Spleen (tissue), 7 donors: ENCODE measurements at regions not wholly inside any gene's neighbourhood (a gene's known extent, or its start where the extent isn't known, plus 50 kb on each side); places are given as distances from the start of the nearest gene placed in this dataset.

Experiments used
- CTCF ChIP-seq, 11 experiments: fragments of 200-600 bp in 7 of 11; fragments of 450-650 bp in 4 of 11; sonication (generic) in 4 of 11; IDR thresholded peaks in 8 of 11; conservative IDR thresholded peaks in 3 of 11; 1 replicate in 7 of 11; 2 replicates in 4 of 11; pipeline versions ENCODE4 v1.4.0 to v1.8.0; 2016 to 2021; ENCODE audit warnings: antibody characterized with exemption in 11 of 11, inconsistent platforms in 4 of 11, mild to moderate bottlenecking in 1 of 11
- POLR2A ChIP-seq, 3 donors: fragments of 450-650 bp; IDR thresholded peaks; one replicate each; pipeline ENCODE4 v1.5.1; 2017; ENCODE audit warnings: antibody characterized with exemption in 3 of 3, mild to moderate bottlenecking in 1 of 3
- POLR2AphosphoS5 ChIP-seq, 3 donors: sonication (generic); formaldehyde crosslinking; IDR thresholded peaks; one replicate each; pipeline ENCODE4 v1.5.1; 2017; ENCODE audit warnings: antibody characterized with exemption in 3 of 3
- donor health status: DM: no; HTN: no; CAD: no; lungs with moderate emphysema.
- donor health status: DM: no; HTN: no; CAD: no.
- donor health status: DM: no; HTN: no; CAD: no.

GRCh38 chr20:6863798-6864201 lies 96.3 kb downstream of the BMP2 start:
- no peak for TF ChIP-seq CTCF (IDR thresholded peaks at IDR 0.05 in 8 of 11, conservative IDR thresholded peaks at IDR 0.05 in 3 of 11)
- no peak for TF ChIP-seq POLR2AphosphoS5 (IDR thresholded peaks at IDR 0.05)
- TF ChIP-seq POLR2A (IDR thresholded peaks at IDR 0.05) = no peak
